GM21447 (cell line): ENCODE measurements at regions not wholly inside any gene's neighbourhood (a gene's known extent, or its start where the extent isn't known, plus 50 kb on each side); places are given as distances from the start of the nearest gene placed in this dataset.

ENCODE experiments used
- ATAC-seq: cut with Tn5 transposase; IDR thresholded peaks from one replicate; pipeline ENCODE4 v1.9.1; 2021; ENCODE audit not compliant: unreplicated experiment

DNA sequence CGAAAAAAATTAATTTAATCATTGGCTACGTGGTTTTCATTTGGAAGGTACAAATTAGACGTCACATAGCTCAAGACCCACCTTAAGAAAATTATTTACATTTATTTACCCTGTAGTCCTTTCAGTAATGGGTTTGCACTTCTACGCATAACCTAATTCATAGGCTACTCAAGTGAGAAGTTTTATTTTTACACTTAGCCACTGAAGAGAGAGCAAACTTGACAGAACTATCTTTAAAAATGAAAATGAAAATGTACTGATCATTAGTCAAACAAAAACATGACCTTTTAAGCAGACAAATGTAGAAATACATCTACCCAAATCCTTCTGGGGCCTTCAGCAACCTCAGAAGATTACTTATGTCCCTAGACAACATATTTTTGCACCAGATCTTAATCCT lies 269.4 kb upstream of the TTC14 start:
- peak; percentile 42 for ATAC-seq

GRCh38 chr3:180335050-180335449 lies 266.9 kb upstream of the TTC14 start:
- no peak for ATAC-seq

DNA sequence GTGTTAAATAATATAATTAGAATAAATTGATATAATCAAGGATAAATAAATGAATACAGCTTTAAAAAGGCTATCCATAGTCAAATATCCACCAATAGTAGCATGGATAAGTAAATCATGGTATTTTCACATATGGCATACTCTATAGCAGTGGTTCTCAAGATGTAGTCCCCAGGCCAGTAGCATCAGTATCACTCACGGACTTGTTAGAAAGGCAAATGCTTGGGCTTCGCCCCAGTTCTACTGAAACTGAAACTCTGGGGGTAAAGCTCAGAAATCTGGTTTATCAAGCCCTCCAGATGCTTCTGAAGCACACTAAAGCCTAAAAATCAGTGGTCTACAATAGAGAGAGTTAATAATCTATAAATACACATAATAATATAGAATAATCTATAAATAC lies 261.6 kb upstream of the TTC14 start:
- ATAC-seq = no peak

GRCh38 chr3:180341516-180341915 lies 260.4 kb upstream of the TTC14 start:
- no peak for ATAC-seq

- ATAC-seq = no peak
These were observed 250.4 kb upstream of the TTC14 start for GRCh38 chr3:180351601-180352000.

GRCh38 chr3:180352261-180352660 lies 249.7 kb upstream of the TTC14 start:
- ATAC-seq = no peak

- ATAC-seq = no peak
These were observed 247.7 kb upstream of the TTC14 start for GRCh38 chr3:180354214-180354613.

DNA sequence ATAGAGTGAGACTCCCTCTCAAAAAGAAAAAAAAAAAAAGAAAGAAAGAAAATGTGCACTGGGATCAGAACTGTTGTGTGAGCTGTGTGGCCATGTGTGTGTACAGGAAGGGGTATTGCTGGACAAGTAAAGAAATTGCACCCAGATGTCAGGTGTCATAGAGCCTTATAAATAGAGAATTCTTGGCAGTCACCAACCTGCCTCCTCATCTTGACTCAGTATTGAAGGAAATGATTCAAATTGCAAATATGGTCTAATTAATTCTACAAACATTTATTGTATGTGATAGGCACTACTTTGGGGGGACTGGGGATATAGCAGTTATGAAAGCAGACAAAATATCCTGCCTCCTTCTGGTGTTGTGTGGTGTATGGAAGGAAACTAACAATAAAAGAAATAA lies 243.8 kb upstream of the TTC14 start:
- no peak for ATAC-seq

DNA sequence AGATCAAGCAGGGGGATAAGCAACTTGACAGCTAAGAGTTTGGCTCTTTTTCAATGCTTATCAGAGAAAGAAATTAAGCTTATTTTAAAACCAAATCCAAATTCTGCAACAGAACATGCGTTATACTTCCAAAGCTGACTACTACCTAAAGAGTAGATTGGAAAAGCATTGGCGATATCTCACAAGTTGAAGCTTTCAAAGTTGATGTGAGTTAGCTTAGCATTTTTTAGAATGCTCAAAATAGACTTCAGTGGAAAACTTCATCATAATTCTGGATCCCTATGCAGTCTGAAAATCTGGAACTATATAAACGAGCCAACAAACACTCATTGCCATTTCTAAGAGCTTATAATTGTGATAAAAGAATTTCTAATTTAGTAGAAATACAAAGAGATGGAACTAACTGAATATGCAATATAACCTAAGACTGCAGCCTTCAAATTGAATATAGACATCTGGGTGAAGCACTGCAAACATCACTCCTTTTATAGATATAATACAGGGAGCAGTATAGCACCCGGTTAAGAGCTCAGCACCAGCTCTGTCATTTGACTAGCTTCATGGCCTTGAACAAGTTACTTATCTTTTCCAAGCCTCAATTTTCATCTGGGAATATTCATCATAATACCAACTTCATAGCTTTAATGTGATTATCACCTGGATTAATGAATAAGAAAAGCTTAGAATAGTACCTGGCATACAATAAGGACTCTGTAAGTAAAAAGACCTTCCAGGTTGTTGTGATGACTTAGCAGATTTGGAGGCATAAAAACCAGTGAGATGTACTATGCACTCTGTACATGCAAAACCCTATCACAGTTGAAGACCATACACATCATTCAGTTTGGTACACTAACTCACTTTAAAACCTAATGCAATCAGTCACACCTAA lies 242.7 kb upstream of the TTC14 start:
- ATAC-seq = no peak

DNA sequence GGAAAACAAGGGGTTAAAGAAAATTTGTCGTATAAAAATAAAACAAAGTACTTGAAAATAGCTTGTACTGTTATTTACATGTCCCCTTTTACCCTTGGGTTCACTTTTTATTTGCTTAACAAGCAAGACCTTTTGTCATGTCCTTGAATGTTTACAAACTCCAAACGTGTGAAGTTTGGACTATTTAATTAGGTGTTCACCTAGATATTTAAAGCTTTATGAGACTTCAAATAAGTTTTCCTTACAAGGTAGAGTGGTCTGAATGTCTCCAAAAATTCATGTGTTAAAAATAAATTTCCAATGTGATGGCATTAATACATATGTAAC lies 242.0 kb upstream of the TTC14 start:
- no peak for ATAC-seq

DNA sequence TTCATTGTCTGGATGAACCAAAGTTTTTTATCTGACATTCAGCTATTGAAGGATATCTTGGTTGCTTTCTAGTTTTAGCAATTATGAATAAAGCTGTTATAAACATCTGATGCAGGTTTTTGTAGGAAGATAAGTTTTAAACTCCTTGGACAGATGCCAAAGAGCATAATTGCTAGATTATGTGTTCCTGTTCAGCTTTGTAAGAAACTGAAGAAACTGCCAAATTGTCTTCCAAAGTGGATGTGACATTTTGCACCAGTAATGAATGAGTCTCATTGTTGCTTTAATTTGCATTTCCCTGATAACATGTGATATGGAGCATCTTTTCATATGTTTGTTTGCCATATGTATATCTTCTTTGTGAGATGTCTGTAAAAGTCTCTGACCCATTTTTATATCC lies 239.9 kb upstream of the TTC14 start:
- no peak for ATAC-seq

GRCh38 chr3:180375831-180376230 lies 226.1 kb upstream of the TTC14 start:
- ATAC-seq = no peak

DNA sequence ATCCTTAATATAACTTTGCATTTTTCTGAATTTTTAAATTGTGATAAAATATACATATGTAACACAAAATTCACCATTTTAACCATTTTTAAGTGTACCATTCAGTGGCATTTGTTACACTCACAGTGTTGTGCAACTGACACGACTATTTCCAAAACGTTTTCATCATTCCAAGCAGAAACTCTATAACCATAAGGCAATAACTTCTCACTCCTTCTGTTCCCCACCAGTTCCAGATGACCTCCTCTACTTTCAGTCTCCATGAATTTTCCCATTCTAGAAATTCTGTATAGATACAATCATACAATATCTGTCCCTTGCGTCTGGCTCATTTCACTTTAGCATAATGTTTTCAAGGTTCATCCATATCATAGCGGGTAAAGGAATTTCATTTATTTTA lies 223.5 kb upstream of the TTC14 start:
- ATAC-seq = no peak

GRCh38 chr3:180382638-180383180 lies 219.3 kb upstream of the TTC14 start:
- no peak for ATAC-seq

DNA sequence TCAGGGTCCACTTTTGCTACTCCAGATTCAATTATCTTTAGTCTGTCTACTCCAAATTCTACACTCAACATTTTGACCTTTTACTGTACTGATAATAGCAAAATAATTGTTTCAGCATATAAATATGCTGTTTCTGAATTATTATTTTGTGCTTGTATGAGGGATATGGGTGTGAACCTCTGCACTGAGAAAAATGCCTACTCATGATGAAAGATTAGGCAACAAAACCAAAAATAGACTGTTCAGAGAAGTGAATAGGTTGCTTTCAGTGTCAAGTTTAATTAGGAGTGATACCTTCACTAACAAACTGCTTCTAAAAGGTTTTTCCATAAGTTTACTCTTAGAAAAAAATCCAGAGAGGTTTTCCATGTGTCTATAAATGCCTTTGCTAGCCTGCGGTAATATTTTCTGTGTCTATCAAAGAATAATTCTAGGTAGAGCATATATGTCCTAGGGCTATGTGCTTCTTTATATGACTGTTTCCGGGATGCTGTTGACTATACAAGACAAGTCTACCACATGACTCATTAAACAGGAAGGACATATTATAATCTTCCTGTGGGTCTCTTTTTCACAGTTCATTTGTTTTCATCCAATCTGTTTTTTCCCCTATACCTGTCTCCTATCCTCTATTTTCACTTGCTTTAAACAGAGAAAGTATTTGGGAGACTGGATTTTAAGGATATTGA lies 218.5 kb upstream of the TTC14 start:
- ATAC-seq = no peak

DNA sequence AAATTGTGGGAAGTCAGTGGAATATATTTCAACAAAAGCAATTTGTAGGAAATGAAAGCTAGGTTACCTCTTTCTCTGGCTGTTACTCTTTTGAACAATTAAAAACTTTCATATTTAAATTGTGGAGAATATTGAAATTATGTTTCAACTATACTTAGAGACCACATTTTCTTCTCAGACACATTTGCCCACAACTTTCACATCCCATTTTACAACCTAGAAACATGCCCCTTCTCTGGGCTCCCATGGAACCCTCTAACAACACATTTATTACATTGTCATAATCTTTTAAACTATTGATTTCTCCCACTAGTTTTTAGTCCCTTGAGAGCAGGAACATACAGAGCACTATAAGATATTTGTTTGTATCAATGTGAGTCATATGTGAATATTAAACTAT lies 211.7 kb upstream of the TTC14 start:
- no peak for ATAC-seq

- no peak for ATAC-seq
These were observed 211.0 kb upstream of the TTC14 start for GRCh38 chr3:180391001-180391400.

DNA sequence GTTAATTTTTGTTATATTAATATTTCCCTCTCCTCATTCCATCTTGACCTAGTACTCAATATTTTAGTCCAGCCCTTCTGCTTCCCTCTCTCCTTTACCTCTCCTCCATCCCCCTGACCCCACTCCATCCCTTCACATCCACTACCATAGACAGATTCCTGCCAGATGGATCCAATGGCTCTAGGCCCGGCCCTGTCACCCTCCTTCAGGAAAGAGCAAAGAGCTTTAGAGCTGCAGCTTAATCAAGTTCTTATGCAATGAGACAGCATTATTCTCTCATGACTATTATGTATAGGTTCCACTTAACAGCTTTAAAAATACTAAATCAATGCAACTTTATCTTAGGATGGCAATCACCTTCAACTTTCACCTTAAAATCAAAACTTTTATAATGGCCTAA lies 200.7 kb upstream of the TTC14 start:
- no peak for ATAC-seq

- ATAC-seq = no peak
These were observed 199.4 kb upstream of the TTC14 start for GRCh38 chr3:180402471-180403073.

DNA sequence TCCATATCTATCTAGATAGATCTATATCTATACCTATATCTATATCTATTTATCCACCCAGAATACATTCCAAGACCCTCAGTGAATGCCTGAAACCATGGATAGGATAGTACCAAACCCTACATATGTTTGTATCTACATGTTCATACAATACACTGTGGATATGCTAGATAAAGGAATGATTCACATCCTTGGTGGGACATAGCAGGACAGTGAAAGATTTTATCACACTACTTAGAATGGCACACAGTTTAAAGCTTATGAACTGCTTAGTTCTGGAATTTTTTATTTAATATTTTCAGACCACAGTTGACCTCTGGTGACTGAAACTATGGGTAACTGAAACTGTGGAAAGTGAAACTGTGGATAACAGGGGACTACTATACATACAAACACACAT lies 198.8 kb upstream of the TTC14 start:
- ATAC-seq = no peak

DNA sequence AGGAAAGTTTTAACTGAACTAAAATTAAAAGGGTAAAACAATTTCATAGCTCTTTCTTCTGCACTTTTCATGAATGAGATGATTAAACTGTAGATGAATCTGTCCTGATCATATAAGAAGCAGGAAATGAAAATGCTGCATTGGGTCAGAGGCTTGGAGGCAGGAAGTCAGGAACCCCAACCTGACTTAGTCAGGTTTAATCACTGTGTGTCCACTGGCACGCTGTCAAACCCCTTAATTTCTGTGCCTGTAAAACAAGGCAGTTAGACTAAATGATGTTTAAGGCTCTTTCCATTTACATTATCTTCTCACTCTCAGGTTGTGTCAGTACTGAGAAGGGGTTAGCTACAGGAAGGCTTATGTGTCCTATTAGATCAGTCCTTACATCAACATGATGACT lies 193.3 kb upstream of the TTC14 start:
- ATAC-seq = no peak

DNA sequence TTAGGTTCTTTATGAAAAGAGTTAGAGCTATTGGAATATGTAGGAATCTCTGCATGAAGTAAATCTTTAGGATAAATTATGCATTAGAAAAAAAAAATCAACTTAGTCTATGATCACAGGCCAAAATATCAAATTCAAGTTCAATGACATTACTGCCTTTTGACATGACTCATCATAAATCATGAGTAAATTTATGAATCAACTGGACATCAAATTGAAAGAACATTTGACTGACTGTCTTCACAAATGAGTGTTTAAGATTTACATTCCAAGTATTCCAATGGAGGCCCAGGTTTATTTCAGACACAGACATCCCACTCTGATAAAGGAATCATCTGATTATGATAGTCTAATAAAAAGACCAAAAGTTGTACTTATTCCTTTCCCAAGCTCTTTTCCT lies 192.8 kb upstream of the TTC14 start:
- ATAC-seq = no peak
